HEK293T (cell line): ENCODE measurements at regions not wholly inside any gene's neighbourhood (a gene's known extent, or its start where the extent isn't known, plus 50 kb on each side); places are given as distances from the start of the nearest gene placed in this dataset.

Experiments used
- ARNT ChIP-seq: fragments of 450-650 bp; IDR thresholded peaks from 2 replicates; pipeline ENCODE4 v1.6.1; 2017; ENCODE audit warnings: mild to moderate bottlenecking
- BHLHE40 ChIP-seq: fragments of 450-650 bp; IDR thresholded peaks from 2 replicates; pipeline ENCODE4 v1.6.1; 2016; ENCODE audit warnings: mild to moderate bottlenecking, moderate library complexity, borderline replicate concordance
- CTBP1 ChIP-seq: fragments of 450-650 bp; IDR thresholded peaks from 2 replicates; pipeline ENCODE4 v1.6.1; 2016; ENCODE audit warnings: borderline replicate concordance
- ELF4 ChIP-seq: fragments of 450-650 bp; IDR thresholded peaks from 2 replicates; pipeline ENCODE4 v1.6.1; 2017; ENCODE audit warnings: antibody characterized with exemption
- FOXK2 ChIP-seq: fragments of 450-650 bp; IDR thresholded peaks from 2 replicates; pipeline ENCODE4 v1.6.1; 2016; ENCODE audit warnings: mild to moderate bottlenecking
- FOXM1 ChIP-seq: fragments of 450-650 bp; IDR thresholded peaks from 2 replicates; pipeline ENCODE4 v1.6.1; 2017; ENCODE audit warnings: mild to moderate bottlenecking, borderline replicate concordance
- L3MBTL2 ChIP-seq: fragments of 450-650 bp; conservative IDR thresholded peaks from 2 replicates; pipeline ENCODE4 v1.6.1; 2016; ENCODE audit warnings: mild to moderate bottlenecking
- LEF1 ChIP-seq: fragments of 450-650 bp; IDR thresholded peaks from 2 replicates; pipeline ENCODE4 v1.6.1; 2017; ENCODE audit warnings: mild to moderate bottlenecking, borderline replicate concordance
- NFRKB ChIP-seq: fragments of 450-650 bp; IDR thresholded peaks from 2 replicates; pipeline ENCODE4 v1.6.1; 2016; ENCODE audit warnings: mild to moderate bottlenecking, moderate library complexity
- SP1 ChIP-seq: fragments of 450-650 bp; IDR thresholded peaks from 2 replicates; pipeline ENCODE4 v1.6.1; 2017
- SUZ12 ChIP-seq: fragments of 450-650 bp; IDR thresholded peaks from 2 replicates; pipeline ENCODE4 v1.6.1; 2016; ENCODE audit warnings: mild to moderate bottlenecking
- TARDBP ChIP-seq: fragments of 450-650 bp; IDR thresholded peaks from 2 replicates; pipeline ENCODE4 v1.6.1; 2016
- ZNF384 ChIP-seq: fragments of 450-650 bp; IDR thresholded peaks from 2 replicates; pipeline ENCODE4 v1.6.1; 2016
- TF ChIP-seq, protein P1 (sequence below): fragments of 450-650 bp; IDR thresholded peaks from 2 replicates; pipeline ENCODE4 v1.6.1; 2016

- TF ChIP-seq FOXM1 (no peak), FOXK2 (no peak), CTBP1 (no peak), SUZ12 (no peak), ZNF384 (no peak), ELF4 (no peak), SP1 (no peak), BHLHE40 (no peak), NFRKB (no peak), LEF1 (no peak), TARDBP (no peak), ARNT (no peak), L3MBTL2 (no peak)
- TF ChIP-seq, protein P1, sequence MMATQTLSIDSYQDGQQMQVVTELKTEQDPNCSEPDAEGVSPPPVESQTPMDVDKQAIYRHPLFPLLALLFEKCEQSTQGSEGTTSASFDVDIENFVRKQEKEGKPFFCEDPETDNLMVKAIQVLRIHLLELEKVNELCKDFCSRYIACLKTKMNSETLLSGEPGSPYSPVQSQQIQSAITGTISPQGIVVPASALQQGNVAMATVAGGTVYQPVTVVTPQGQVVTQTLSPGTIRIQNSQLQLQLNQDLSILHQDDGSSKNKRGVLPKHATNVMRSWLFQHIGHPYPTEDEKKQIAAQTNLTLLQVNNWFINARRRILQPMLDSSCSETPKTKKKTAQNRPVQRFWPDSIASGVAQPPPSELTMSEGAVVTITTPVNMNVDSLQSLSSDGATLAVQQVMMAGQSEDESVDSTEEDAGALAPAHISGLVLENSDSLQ = no peak
These were observed 182.4 kb upstream of the MAP3K1 start for GRCh38 chr5:56632939-56633338.
